ENCODE measurements at regions not wholly inside any gene's neighbourhood (a gene's known extent, or its start where the extent isn't known, plus 50 kb on each side); places are given as distances from the start of the nearest gene placed in this dataset.

- H3K4me3 Mint-ChIP-seq, result no peak overlapping the region
- H3K4me1 Mint-ChIP-seq, result no peaks in the 10 kb centered on the region
- H3K4me1 ChIP-seq (ENCODE audit: control insufficient read depth, insufficient read depth, low read length, poor library complexity, severe bottlenecking), result no peaks in the 10 kb centered on the region
Observed at GRCh38 chr2:191598296-191598695, 79.6 kb upstream of the NABP1 start.

GRCh38 chr2:191601060-191601459, 76.9 kb upstream of the NABP1 start:
- Mint-ChIP-seq H3K27me3 (peaks cover 27% of the 10 kb centered on the region), H3K4me1 (peaks cover 0 to 2% (median 0%) of the 10 kb centered on the region in 4 donors), H3K4me3 (no peak overlapping the region), H3K27ac (peak overlapping the region in 1 of 3 donors; percentile 12), H3K9me3 (peaks cover 0 to under 1% (median 0%) of the 10 kb centered on the region in 7 donors), H3K36me3 (no peaks in the 10 kb centered on the region)
- Histone ChIP-seq H3K27me3 (ENCODE audit: control insufficient read depth, insufficient read depth, low read length) (peaks cover 2% of the 10 kb centered on the region), H3K9me3 (ENCODE audit: control insufficient read depth in 2 of 2, low read length in 2 of 2) (no peaks in the 10 kb centered on the region), H3K36me3 (ENCODE audit: control insufficient read depth, insufficient read depth, low read length) (no peaks in the 10 kb centered on the region), H3K4me3 (ENCODE audit: low read depth, low read length) (no peak overlapping the region), H3K27ac (ENCODE audit: insufficient read depth, low read length, poor library complexity, severe bottlenecking) (no peak overlapping the region), H3K4me1 (ENCODE audit: control insufficient read depth, insufficient read depth, low read length, poor library complexity, severe bottlenecking) (no peaks in the 10 kb centered on the region)
- ATAC-seq (ENCODE audit: low read depth in 2 of 2) (no peak), DNase-seq (no peak)

More at GRCh38 chr2:191598296-191598695, 79.6 kb upstream of the NABP1 start:
- DNase-seq (no peak), ATAC-seq (ENCODE audit: low read depth in 2 of 2) (no peak)
- H3K9me3 ChIP-seq (ENCODE audit: control insufficient read depth in 2 of 2, low read length in 2 of 2), result no peaks in the 10 kb centered on the region
- no peaks in the 10 kb centered on the region for H3K36me3 Mint-ChIP-seq
- no peak overlapping the region for H3K27ac Mint-ChIP-seq
- no peak overlapping the region for H3K27ac ChIP-seq (ENCODE audit: insufficient read depth, low read length, poor library complexity, severe bottlenecking)
- peaks cover 0 to 1% (median 0%) of the 10 kb centered on the region in 7 donors for H3K9me3 Mint-ChIP-seq
- H3K27me3 ChIP-seq (ENCODE audit: control insufficient read depth, insufficient read depth, low read length), result peaks cover 3% of the 10 kb centered on the region
- peaks cover 30% of the 10 kb centered on the region for H3K27me3 Mint-ChIP-seq
- H3K4me3 ChIP-seq (ENCODE audit: low read depth, low read length), result no peak overlapping the region
- no peaks in the 10 kb centered on the region for H3K36me3 ChIP-seq (ENCODE audit: control insufficient read depth, insufficient read depth, low read length)

GRCh38 chr2:191604154-191604553, 73.8 kb upstream of the NABP1 start:
- Histone ChIP-seq H3K27me3 (ENCODE audit: control insufficient read depth, insufficient read depth, low read length) (no peaks in the 10 kb centered on the region), H3K4me3 (ENCODE audit: low read depth, low read length) (no peak overlapping the region), H3K4me1 (ENCODE audit: control insufficient read depth, insufficient read depth, low read length, poor library complexity, severe bottlenecking) (no peaks in the 10 kb centered on the region), H3K9me3 (ENCODE audit: control insufficient read depth in 2 of 2, low read length in 2 of 2) (no peaks in the 10 kb centered on the region), H3K27ac (ENCODE audit: insufficient read depth, low read length, poor library complexity, severe bottlenecking) (no peak overlapping the region), H3K36me3 (ENCODE audit: control insufficient read depth, insufficient read depth, low read length) (no peaks in the 10 kb centered on the region)
- Mint-ChIP-seq H3K4me3 (no peak overlapping the region), H3K27ac (no peak overlapping the region), H3K4me1 (peaks cover 0 to 2% (median 0%) of the 10 kb centered on the region in 4 donors), H3K36me3 (no peaks in the 10 kb centered on the region), H3K9me3 (no peaks in the 10 kb centered on the region), H3K27me3 (peaks cover 14% of the 10 kb centered on the region)
- ATAC-seq (ENCODE audit: low read depth in 2 of 2), result no peak
- DNase-seq, result no peak

GRCh38 chr2:191607096-191607495, 70.8 kb upstream of the NABP1 start:
- H3K27me3 Mint-ChIP-seq, result no peaks in the 10 kb centered on the region
- H3K9me3 Mint-ChIP-seq, result no peaks in the 10 kb centered on the region
- H3K27ac ChIP-seq (ENCODE audit: insufficient read depth, low read length, poor library complexity, severe bottlenecking), result no peak overlapping the region
- H3K9me3 ChIP-seq (ENCODE audit: control insufficient read depth in 2 of 2, low read length in 2 of 2), result no peaks in the 10 kb centered on the region
- H3K4me1 ChIP-seq (ENCODE audit: control insufficient read depth, insufficient read depth, low read length, poor library complexity, severe bottlenecking), result no peaks in the 10 kb centered on the region
- no peak for ATAC-seq (ENCODE audit: low read depth in 2 of 2)
- no peaks in the 10 kb centered on the region for H3K36me3 Mint-ChIP-seq
- H3K4me3 Mint-ChIP-seq, result peak overlapping the region in 1 of 4 donors; percentile 32
- H3K27me3 ChIP-seq (ENCODE audit: control insufficient read depth, insufficient read depth, low read length), result no peaks in the 10 kb centered on the region
- peak overlapping the region in 1 of 3 donors; percentile 48 for H3K27ac Mint-ChIP-seq
- H3K36me3 ChIP-seq (ENCODE audit: control insufficient read depth, insufficient read depth, low read length), result no peaks in the 10 kb centered on the region
- no peak overlapping the region for H3K4me3 ChIP-seq (ENCODE audit: low read depth, low read length)
- DNase-seq, result no peak
- H3K4me1 Mint-ChIP-seq, result peaks cover 0 to 2% (median 0%) of the 10 kb centered on the region in 4 donors

- H3K4me3 ChIP-seq (ENCODE audit: low read depth, low read length), result no peak overlapping the region
- no peak overlapping the region for H3K27ac Mint-ChIP-seq
- DNase-seq, result no peak
- ATAC-seq (ENCODE audit: low read depth in 2 of 2), result no peak
- H3K4me3 Mint-ChIP-seq, result no peak overlapping the region
- H3K4me1 ChIP-seq (ENCODE audit: control insufficient read depth, insufficient read depth, low read length, poor library complexity, severe bottlenecking), result no peaks in the 10 kb centered on the region
- H3K27ac ChIP-seq (ENCODE audit: insufficient read depth, low read length, poor library complexity, severe bottlenecking), result no peak overlapping the region
- H3K4me1 Mint-ChIP-seq, result peaks cover 0 to 5% (median 1%) of the 10 kb centered on the region in 4 donors
- no peaks in the 10 kb centered on the region for H3K36me3 ChIP-seq (ENCODE audit: control insufficient read depth, insufficient read depth, low read length)
- no peaks in the 10 kb centered on the region for H3K36me3 Mint-ChIP-seq
- H3K9me3 Mint-ChIP-seq, result no peaks in the 10 kb centered on the region
- H3K27me3 ChIP-seq (ENCODE audit: control insufficient read depth, insufficient read depth, low read length), result no peaks in the 10 kb centered on the region
- no peaks in the 10 kb centered on the region for H3K27me3 Mint-ChIP-seq
- H3K9me3 ChIP-seq (ENCODE audit: control insufficient read depth in 2 of 2, low read length in 2 of 2), result no peaks in the 10 kb centered on the region
Observed at GRCh38 chr2:191610756-191611155, 67.2 kb upstream of the NABP1 start.

GRCh38 chr2:191611614-191612013, 66.3 kb upstream of the NABP1 start:
- Histone ChIP-seq H3K9me3 (ENCODE audit: control insufficient read depth in 2 of 2, low read length in 2 of 2) (no peaks in the 10 kb centered on the region), H3K36me3 (ENCODE audit: control insufficient read depth, insufficient read depth, low read length) (no peaks in the 10 kb centered on the region), H3K4me3 (ENCODE audit: low read depth, low read length) (no peak overlapping the region), H3K27me3 (ENCODE audit: control insufficient read depth, insufficient read depth, low read length) (no peaks in the 10 kb centered on the region), H3K4me1 (ENCODE audit: control insufficient read depth, insufficient read depth, low read length, poor library complexity, severe bottlenecking) (no peaks in the 10 kb centered on the region), H3K27ac (ENCODE audit: insufficient read depth, low read length, poor library complexity, severe bottlenecking) (no peak overlapping the region)
- H3K27ac Mint-ChIP-seq, result no peak overlapping the region
- no peaks in the 10 kb centered on the region for H3K36me3 Mint-ChIP-seq
- H3K9me3 Mint-ChIP-seq, result no peaks in the 10 kb centered on the region
- H3K4me1 Mint-ChIP-seq, result peaks cover 0 to 7% (median 3%) of the 10 kb centered on the region in 4 donors
- H3K4me3 Mint-ChIP-seq, result no peak overlapping the region
- no peaks in the 10 kb centered on the region for H3K27me3 Mint-ChIP-seq
- no peak for DNase-seq
- no peak for ATAC-seq (ENCODE audit: low read depth in 2 of 2)

- no peak for DNase-seq
- Mint-ChIP-seq H3K27ac (no peak overlapping the region), H3K36me3 (no peaks in the 10 kb centered on the region), H3K4me1 (peaks cover 2 to 14% (median 6%) of the 10 kb centered on the region in 4 donors), H3K4me3 (no peak overlapping the region), H3K27me3 (no peaks in the 10 kb centered on the region), H3K9me3 (no peaks in the 10 kb centered on the region)
- Histone ChIP-seq H3K27ac (ENCODE audit: insufficient read depth, low read length, poor library complexity, severe bottlenecking) (no peak overlapping the region), H3K36me3 (ENCODE audit: control insufficient read depth, insufficient read depth, low read length) (no peaks in the 10 kb centered on the region), H3K27me3 (ENCODE audit: control insufficient read depth, insufficient read depth, low read length) (no peaks in the 10 kb centered on the region), H3K9me3 (ENCODE audit: control insufficient read depth in 2 of 2, low read length in 2 of 2) (no peaks in the 10 kb centered on the region), H3K4me3 (ENCODE audit: low read depth, low read length) (no peak overlapping the region), H3K4me1 (ENCODE audit: control insufficient read depth, insufficient read depth, low read length, poor library complexity, severe bottlenecking) (no peaks in the 10 kb centered on the region)
- no peak for ATAC-seq (ENCODE audit: low read depth in 2 of 2)
Observed at GRCh38 chr2:191612496-191612895, 65.4 kb upstream of the NABP1 start.

GRCh38 chr2:191614759-191615158, 63.2 kb upstream of the NABP1 start:
- no peaks in the 10 kb centered on the region for H3K9me3 Mint-ChIP-seq
- H3K4me1 Mint-ChIP-seq, result peaks cover 11 to 37% (median 21%) of the 10 kb centered on the region in 4 donors
- Histone ChIP-seq H3K27me3 (ENCODE audit: control insufficient read depth, insufficient read depth, low read length) (no peaks in the 10 kb centered on the region), H3K27ac (ENCODE audit: insufficient read depth, low read length, poor library complexity, severe bottlenecking) (no peak overlapping the region), H3K9me3 (ENCODE audit: control insufficient read depth in 2 of 2, low read length in 2 of 2) (no peaks in the 10 kb centered on the region), H3K4me3 (ENCODE audit: low read depth, low read length) (no peak overlapping the region), H3K4me1 (ENCODE audit: control insufficient read depth, insufficient read depth, low read length, poor library complexity, severe bottlenecking) (peaks cover 16% of the 10 kb centered on the region), H3K36me3 (ENCODE audit: control insufficient read depth, insufficient read depth, low read length) (no peaks in the 10 kb centered on the region)
- no peak for DNase-seq
- no peak overlapping the region for H3K4me3 Mint-ChIP-seq
- ATAC-seq (ENCODE audit: low read depth in 2 of 2), result no peak
- no peaks in the 10 kb centered on the region for H3K27me3 Mint-ChIP-seq
- peak overlapping the region in 1 of 3 donors; percentile 57 for H3K27ac Mint-ChIP-seq
- H3K36me3 Mint-ChIP-seq, result no peaks in the 10 kb centered on the region

Measured in CD4-positive, CD25-positive, alpha-beta regulatory T cell (primary cell).